GM19324 (cell line): ENCODE measurements at regions not wholly inside any gene's neighbourhood (a gene's known extent, or its start where the extent isn't known, plus 50 kb on each side); places are given as distances from the start of the nearest gene placed in this dataset.

Source experiments
- ATAC-seq: cut with Tn5 transposase; IDR thresholded peaks from one replicate; pipeline ENCODE4 v1.9.1; 2021; ENCODE audit warnings: mild to moderate bottlenecking, moderate library complexity; ENCODE audit not compliant: unreplicated experiment, low FRiP score

DNA sequence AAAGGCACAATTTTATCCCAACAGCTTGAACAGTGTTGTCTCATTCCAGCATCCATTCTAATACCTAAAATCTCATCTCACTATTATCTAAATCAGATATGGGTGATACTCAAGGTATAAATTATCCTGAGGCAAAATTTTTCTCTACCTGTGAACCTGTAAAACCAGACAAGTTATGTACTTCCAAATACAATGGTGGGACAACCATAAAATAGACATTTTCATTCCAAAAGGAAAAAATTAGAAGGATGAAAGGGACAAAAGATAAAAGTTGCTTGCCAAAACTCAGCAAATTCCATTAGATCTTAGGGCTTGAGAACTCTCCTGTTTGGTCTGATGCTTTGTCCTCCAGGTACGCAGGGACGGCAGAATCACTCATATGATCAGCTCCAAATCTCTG, 650.5 kb downstream of the ADGRL2 start:
- no peak for ATAC-seq

GRCh38 chr1:82449506-82450057, 648.8 kb downstream of the ADGRL2 start:
- ATAC-seq, result no peak

GRCh38 chr1:82446955-82447354, 646.2 kb downstream of the ADGRL2 start:
- no peak for ATAC-seq

DNA sequence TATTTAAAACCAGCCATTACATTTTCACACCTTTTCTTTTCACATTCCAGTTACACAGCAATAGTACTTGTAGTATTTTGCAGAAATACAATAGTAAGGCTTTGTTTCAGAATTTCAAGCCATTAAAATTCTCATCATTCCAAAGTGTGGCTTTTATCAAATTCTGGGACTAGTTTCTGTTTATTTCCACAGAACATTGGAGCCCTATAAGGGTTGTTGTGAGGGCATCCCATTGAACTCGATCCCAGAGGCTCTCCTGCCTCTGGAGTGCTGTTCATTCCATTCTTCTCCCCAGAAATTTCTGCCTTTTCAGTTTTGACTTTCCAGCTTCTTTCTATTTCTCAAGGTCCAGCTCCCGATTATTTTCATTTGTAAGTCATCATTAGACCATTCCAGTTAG, 645.5 kb downstream of the ADGRL2 start:
- ATAC-seq, result no peak

GRCh38 chr1:82445827-82446226, 645.1 kb downstream of the ADGRL2 start:
- no peak for ATAC-seq

DNA sequence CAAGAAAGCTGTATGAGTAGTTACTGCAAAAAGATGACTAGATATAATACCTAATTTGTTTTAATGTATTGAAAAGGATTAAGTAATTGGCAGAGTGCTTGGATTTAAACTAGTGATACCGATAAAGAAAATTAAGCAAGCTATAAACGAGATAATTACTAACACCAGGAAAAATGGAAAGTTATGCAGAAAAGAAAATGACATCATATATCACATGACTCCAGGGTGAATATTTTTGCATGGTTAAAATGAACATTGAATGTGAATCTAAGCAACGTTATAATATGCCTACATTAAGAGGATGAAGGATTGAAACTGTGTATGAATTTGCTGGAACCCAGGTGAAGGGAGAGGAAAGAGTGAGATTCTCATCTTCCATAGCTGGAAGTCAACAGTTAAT, 644.4 kb downstream of the ADGRL2 start:
- no peak for ATAC-seq

DNA sequence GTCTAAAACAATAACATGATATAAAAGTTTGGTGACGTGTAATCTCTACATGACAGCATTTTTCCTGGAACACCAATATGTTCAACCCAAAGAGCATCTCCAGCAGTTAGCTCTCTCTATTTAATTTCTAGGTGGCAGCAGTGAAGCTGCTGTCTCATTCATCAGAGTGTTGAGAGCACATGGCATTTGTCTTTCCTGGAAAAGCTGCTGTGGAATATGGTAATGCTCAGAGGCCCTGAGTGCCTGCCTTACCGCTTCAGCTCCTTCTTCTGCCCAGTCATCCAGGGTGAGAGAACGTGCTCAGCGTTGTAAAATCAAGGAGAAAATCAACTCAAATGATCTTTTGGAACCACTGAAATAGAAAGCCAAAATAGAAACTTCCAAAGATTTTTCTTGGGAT, 640.7 kb downstream of the ADGRL2 start:
- no peak for ATAC-seq

- ATAC-seq, result no peak
Measured at GRCh38 chr1:82423174-82423815, 622.6 kb downstream of the ADGRL2 start.

- no peak for ATAC-seq
Measured at GRCh38 chr1:82421782-82422181, 621.0 kb downstream of the ADGRL2 start.

- no peak for ATAC-seq
Measured at GRCh38 chr1:82420584-82420983, 619.9 kb downstream of the ADGRL2 start.

DNA sequence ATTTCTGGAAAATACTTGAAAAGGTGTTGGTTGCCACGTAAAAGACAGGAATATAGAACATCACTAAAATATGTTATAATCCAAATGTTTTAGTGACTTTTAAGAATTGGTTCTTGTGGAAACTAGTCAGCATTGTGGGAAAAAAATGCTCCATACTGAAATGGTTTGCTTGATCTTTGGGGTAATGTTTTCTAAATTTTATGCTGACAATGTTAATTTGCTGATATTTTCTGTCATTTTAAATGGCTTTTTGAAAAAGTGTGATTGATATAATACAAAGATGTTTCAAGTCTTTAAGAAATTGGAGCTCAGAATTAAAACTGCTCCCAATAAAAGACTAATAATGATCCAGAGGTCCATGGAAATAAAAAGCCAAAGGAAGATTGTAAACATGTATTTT, 610.9 kb downstream of the ADGRL2 start:
- ATAC-seq, result no peak

GRCh38 chr1:82405333-82405732, 604.6 kb downstream of the ADGRL2 start:
- no peak for ATAC-seq

DNA sequence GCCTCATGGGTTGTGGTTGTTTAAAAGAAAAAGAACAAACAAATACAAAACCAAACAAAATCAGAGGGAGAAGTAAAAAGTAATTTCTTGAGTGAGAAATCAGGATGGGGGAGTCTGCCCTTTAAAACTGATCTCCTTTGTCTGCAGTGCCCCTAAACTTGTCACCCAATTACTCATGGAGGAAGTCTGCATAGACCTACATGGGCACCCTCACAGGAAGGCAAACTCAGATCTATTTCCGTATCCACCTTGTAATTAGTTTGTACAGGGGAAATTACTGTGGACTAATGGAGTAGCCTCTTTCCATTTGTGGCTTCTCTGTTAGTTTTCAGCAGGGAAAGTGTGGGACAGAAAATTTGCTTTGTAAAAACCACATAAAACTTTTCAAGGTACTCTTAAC, 600.4 kb downstream of the ADGRL2 start:
- no peak for ATAC-seq

DNA sequence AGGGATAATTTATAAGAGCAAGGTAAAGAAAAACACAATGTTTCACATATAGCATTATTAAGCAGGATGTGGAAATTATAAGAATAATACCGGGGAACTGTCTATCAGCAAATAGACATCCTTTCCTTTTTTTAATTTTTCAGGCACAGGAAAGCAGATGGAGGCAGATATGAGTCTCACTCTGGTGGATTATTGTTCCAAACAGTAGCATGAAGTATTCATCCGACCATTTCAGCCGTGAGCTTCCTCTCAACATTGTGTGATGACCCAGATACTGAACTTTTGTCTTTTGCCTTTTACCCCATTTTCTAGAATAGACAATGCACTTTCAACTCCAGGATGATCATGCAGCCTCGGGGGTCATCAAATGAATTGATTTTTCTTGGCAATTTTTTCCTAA, 599.8 kb downstream of the ADGRL2 start:
- no peak for ATAC-seq

DNA sequence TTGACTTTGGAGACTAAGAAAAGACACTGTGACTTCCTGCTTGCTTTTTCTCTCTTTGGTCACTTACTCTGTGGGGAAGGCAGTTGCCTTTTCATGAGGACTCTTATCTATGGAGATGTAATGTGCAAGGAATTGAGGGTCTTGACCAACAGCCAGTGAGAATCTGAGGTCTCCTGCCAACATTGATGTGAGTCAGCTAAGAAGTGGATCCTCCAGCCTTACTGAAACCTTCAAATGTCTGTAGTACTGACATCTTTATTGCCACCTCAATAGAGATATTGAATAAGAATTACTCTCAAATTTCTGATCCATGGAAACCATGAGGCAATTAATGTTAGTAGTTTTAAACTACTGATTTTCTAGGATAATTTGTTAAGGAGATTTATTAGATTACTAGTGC, 598.4 kb downstream of the ADGRL2 start:
- ATAC-seq, result no peak

GRCh38 chr1:82398357-82398756, 597.6 kb downstream of the ADGRL2 start:
- no peak for ATAC-seq

DNA sequence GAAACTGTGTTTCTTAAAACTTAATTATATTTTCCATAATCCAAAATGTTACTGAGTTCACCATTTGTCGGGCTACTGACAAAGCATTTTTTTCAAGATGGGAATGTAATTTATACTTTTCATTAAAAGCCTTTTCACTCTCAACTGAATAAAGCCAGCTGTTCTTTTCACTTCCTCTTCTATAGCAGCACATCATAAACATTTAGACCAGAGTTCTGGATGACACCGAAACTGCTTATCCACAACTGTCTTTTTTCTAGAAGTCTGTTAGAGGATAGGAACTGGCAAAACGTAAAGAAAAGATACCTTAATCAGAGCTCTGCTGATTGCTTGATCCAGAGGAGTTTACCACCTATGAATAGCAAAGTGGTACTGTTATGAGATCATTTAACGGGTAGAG, 594.7 kb downstream of the ADGRL2 start:
- peak; percentile 75 for ATAC-seq

- no peak for ATAC-seq
Measured at GRCh38 chr1:82392946-82393345, 592.2 kb downstream of the ADGRL2 start.

- ATAC-seq, result no peak
Measured at GRCh38 chr1:82392513-82392912, 591.8 kb downstream of the ADGRL2 start.

DNA sequence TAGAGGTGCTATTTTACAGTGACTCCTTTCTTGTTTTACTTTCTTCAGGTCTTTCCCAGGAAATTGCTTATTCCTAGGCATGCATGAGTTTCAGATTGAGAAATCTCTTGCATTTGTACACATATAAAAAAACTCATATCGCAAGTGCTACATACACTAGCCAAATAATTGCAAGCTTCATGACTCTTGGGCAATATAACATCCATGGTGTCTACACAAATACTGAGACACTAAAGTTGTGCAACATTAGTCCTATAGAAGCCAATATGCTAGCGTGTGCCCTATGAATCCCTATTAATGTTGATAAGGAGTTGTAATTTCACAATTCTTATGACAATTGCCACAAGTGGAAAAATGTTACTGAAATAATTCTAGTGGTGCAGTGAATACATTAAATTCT, 591.0 kb downstream of the ADGRL2 start:
- ATAC-seq, result no peak

- ATAC-seq, result no peak
Measured at GRCh38 chr1:82390627-82391026, 589.9 kb downstream of the ADGRL2 start.

DNA sequence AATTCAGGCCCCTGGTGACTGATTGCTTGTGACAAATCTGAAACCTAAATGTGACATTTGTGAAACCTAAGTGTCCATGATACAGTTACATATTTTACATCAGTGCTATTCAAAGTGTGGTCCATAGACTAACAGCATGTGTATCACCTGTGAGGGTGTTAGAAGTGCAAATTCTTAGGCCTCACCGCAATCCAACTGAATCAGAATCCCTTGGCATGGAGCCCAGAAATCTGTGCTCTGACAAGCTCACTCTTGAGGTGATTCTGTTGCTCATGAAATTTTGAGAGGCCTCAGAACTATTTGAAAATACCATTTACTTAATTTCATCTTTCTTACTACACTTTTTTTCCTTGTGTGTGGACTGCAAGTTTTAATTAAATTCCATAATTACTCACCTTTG, 587.9 kb downstream of the ADGRL2 start:
- no peak for ATAC-seq

- ATAC-seq, result no peak
Measured at GRCh38 chr1:82387012-82387366, 586.3 kb downstream of the ADGRL2 start.
